SK-N-MC (cell line): ENCODE measurements at regions not wholly inside any gene's neighbourhood (a gene's known extent, or its start where the extent isn't known, plus 50 kb on each side); places are given as distances from the start of the nearest gene placed in this dataset.

Experiments used
- EZH2 ChIP-seq: fragments of 200-600 bp; sonication (generic); IDR thresholded peaks from one replicate; pipeline ENCODE4 v1.6.1; 2017; ENCODE audit warnings: antibody characterized with exemption
- POLR2AphosphoS5 ChIP-seq: IDR thresholded peaks from 2 replicates; pipeline ENCODE4 v1.6.1; 2012; ENCODE audit warnings: mild to moderate bottlenecking, low read depth, low read length, borderline replicate concordance

GRCh38 chr7:84847790-84848189 is 339.1 kb downstream of the SEMA3D start:
- TF ChIP-seq POLR2AphosphoS5 = no peak
- no peak for TF ChIP-seq EZH2
